ENCODE measurements at regions not wholly inside any gene's neighbourhood (a gene's known extent, or its start where the extent isn't known, plus 50 kb on each side); places are given as distances from the start of the nearest gene placed in this dataset.
A peak's percentile ranks its signal among the peaks of the same experiment; 100 is the strongest.
"Not testable (repeated sequence)": the region's sequence is repeated elsewhere in the genome, so short reads cannot be mapped to it uniquely, and the experiment has no call there.

DNA sequence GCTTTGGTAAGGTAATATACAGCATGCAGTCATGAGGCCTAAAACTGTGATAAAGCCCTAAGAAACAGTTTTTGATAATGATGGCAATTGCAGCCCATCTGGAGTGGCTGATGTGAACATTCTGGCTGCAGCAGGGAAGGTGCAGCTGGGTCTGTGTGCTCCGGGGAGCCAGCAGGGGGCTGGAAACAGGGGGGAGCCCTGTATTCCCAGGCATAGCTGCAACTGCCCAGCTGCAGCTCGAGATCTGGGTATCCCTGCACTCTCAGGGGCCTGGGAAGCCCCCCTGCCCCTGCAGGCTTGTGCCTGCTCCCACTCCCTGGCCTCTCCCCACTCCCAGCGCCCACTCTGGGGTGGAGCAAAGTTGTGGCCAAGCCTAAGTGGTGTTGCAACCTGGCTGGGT is 95.6 kb downstream of the RRAGB start:
- DNase-seq = no peak

DNA sequence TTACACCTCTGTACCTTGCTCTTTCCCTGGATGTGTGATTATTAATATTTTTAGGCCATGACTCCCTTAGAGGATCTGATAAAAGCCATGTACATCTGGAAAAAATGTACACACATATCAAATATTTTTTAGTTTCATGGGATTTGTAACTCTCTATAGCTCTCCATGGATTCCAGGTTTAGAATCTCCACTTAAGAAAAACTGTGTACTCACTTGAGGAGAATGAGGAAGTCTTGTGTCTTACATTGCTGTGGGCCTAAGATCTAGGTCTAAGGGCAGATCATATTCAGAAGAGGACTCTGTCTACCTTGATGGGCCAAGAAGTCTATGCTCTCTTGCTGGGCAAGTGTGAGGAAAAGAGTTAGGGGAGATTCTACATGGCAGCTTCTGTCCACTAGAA is 98.0 kb downstream of the RRAGB start:
- DNase-seq = no peak

DNA sequence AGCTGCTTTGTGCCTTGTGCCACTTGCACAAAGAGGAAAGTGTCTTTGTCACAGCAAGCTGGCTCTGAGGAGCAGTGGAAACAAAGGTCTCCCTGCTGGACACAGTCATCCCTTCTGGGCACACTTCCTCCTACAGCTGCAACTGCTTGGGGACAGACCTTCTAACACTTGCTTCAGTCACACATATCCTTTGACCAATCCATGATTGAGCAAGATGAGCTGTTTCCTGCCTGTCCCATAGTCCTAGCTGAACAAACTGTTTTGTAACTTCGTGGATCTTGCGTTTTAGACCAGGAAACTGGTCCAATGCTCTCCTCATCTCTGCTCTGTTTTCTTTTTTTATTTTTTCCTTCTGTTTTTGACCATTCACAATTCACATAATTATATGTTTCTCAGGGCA is 98.5 kb downstream of the RRAGB start:
- no peak for DNase-seq

DNA sequence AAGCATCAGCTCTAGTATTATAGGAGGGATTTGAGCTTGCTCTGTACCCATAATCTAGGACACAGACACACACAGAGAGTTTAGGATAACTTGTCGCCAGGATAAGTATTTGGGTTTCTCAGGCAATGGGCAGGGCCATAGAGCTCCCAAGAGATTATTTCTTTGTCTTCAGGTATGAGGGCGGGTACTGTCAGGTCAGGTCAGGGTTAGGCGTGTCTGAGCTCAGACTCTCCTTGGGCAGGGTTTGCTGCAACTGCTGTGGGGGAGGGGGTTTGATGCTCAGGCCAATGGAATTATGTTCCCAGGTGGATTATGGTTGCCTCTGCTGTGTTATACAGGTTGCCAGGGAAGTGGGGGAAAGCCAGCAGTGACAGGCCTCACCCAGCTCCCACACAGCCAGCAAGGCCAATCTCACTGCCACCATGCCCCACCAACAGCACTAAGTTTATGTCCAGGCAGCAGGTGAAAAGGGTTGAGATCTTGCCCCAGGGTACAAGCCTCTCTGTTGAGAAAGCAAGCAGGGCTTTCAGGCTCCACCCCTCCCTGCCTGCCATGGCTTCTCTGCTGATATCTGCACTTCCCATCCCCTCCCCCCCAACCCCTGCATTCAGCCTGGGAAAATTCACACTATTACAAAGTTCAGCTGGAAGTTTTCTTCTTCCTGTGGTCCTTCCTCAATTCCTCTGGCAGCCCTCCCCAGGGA is 101.3 kb downstream of the RRAGB start:
- DNase-seq = no peak

DNA sequence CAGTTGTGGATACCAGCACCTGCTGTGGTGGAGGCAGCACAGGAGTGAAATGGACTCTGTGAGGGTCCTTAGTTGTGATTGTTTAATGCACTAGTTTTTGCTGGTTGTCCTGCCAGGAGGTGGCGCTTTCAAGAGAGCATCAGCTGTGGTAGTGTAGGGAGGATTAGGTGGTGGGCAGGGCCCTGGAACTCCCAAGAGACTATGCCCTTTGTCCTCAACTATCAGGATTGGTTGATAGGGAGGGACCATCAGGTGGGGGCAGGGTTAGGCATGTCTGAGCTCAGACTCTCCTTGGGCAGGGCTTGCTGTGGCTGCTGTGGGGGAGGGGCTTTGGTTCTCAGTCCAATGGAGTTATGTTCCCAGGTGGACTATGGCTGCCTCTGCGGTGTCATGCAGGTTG is 121.9 kb downstream of the RRAGB start:
- DNase-seq = no peak

DNA sequence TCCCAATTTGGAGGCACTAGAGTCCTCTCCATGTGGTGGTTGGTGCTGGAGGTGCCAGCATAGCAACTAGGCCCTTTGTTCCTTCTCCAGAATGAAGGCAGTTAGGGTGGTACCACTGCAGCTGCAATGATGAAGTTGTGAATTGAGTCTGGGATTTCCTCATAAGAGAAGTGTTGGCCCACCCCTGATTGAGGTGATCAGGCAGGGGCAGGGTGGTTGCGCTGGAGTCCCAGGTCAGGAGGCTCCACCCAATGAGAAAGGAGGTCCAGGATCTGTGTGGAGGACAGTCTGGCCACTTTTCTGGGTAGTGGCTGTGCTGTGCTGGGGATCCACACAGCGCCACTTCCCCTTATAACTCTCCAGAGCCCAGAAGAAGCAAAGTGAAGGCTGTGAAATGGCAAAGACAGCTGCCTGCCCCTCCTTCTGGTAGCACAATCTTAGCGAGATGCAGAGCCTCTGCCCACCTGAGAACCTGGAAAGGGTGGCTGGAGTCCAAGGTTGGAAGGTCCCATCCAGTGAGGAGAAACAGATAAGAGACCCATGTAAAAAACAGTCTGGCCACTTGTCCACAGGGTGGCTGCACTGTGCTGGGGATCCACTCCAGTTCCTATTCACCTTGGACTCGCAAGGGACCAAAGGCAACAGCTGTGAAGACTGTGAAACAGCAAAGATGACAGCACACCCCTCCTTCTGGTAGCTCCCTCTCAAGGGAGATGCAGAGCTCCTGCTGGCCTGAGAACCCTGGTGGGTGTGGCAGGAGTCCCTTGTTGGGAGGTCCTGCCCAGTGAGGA is 124.6 kb downstream of the RRAGB start:
- no peak for DNase-seq

DNA sequence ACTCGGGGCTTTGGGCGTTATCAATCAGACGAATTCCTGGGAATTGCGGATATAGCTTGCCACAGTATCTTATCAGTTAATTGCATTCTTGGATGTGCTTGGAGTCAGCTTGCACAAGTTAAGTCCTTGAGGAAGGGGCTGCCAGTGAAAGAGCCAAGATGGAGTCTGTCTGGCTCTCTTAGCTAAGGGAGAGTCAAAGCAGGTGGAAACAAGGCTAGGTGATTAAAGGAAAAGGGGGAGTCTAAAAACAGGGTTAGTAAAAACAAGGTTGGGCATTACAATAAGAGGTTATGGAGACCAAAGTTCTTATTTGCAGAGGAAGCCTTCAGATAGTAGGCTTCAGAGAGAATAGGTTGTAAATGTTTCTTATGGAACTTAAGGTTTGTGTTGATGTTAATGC is 149.2 kb downstream of the RRAGB start:
- DNase-seq = not testable (repeated sequence)

DNA sequence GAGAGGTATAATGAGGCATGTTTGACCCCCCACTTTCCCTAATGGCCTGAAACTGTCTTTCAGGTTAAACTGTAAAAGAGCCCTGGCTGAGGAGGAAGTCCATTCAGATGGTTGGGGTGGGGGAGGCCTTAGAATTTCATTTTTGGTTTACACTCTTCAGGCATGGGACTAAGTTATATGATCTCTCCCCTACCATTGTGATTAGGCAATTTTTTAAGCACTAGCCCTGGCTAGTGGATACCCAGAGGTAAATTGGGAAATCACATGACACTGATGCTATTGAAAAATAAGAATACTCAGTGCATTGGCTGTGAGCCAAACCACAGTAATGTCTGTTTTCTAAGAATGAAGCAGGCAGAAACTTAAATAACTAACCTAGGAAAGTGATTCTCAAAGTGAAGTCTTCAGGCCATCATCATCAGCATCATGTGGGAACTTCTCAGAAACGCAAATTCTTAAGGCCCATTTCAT is 149.7 kb downstream of the RRAGB start:
- no peak for DNase-seq

DNA sequence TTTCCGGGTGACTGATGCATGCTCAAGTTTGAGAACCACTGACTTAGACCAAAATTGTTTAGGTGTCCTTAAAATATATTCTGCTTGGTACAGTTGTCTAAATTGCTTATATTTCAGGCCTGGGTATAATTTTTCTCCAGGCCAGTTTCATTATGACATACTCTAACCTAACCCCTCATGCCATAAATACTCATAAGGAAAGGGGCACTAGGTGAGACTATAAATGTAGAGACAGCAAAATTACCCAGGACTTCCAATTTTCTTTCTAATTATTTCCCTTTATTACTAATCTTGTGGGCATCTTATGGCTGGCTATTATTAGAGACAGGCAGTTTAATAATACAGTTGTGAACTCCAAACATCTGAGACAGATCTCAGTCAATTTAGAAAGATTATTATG is 150.2 kb downstream of the RRAGB start:
- DNase-seq = no peak

DNA sequence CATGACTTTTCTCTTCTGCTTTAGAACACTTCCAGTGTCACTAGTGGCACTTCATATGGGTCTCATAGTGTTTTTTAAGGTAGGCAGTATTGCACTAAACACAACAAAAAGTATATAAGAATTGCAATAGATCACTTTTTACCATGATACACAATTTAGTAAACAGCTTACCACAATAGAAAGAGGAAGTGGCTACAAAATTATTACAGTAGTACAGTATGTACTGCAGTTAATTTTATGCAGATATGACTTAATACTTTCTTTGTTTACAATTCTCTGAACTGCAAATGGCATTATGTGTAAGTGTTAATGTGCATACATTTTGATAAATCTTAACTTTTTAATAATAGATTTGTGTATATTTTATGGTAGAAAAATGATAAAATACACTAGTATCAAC is 157.3 kb downstream of the RRAGB start:
- DNase-seq = no peak

DNA sequence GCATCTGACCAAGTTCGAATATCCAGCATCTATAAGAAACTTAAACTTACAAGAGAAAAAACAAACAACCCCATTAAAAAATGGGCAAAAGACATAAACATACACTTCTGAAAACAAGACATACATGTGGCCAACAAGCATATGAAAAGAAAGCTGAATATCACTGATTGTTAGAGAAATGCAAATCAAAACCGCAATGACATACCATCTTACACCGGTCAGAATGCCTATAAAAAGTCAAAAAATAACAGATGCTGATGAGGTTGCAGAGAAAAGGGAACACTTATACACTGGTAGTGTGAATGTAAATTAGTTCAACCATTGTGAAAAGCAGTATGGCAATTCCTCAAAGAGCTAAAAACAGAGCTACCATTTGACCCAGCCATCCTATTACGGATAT is 166.0 kb downstream of the RRAGB start:
- DNase-seq = not testable (repeated sequence)

DNA sequence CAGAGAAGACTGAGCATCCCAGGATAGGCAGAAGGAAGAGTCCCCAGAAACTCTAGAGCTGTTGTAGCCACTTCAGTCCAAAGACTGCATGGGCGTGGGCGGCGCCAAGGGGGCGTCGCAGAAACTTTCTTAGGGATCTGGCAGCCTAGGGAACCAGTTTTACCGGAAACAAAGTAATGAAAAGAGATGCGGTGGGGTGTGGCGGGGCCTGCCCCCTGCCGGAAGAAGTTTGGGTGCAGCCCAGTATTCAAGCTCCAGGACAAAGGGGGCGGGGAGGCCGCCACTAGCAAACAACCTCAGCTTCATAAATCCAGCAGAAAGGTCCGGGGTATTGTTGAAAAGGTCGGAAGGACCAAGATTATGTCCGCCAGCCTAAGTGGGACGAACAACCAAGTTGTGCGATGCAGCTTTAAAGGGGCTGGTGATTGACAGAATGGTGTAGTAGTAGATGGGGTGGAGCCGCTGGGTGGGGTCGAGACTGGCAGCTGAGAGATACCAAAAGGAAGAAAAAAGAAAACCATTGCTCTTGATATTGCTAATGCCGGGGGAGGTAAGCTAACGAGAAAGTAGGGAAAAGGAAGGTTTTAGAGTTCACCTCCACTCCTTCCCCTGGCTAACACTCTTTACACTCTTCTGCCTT is 190.5 kb downstream of the RRAGB start:
- peak; percentile 42 for DNase-seq

DNA sequence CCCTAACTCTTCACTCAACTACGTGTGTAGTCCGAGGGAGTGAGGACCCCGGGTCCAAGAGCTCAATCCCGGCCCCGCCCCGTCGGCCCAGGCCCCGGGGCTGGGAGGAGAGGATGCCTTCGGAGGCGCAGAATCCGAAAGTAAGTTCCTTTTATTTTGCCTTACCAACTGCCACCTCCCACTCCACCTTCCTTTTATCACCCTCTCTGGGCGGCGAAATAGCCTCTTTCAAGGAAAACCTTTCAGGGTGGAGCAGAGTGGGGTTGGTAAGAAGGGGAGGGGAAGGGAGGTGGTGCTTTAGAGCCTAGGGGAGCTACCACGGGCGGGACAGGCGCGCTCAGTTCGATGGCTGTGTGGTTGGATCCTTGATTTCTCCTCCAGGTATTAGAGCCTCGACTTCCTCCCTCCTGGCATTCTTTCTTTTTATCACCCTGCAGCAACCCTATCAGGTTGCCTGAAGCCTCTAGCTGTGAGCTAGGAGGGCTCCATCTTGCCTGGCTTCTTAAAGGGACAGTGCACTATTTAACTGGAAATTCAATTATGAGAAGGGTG is 191.2 kb downstream of the RRAGB start:
- DNase-seq = peak; percentile 1

DNA sequence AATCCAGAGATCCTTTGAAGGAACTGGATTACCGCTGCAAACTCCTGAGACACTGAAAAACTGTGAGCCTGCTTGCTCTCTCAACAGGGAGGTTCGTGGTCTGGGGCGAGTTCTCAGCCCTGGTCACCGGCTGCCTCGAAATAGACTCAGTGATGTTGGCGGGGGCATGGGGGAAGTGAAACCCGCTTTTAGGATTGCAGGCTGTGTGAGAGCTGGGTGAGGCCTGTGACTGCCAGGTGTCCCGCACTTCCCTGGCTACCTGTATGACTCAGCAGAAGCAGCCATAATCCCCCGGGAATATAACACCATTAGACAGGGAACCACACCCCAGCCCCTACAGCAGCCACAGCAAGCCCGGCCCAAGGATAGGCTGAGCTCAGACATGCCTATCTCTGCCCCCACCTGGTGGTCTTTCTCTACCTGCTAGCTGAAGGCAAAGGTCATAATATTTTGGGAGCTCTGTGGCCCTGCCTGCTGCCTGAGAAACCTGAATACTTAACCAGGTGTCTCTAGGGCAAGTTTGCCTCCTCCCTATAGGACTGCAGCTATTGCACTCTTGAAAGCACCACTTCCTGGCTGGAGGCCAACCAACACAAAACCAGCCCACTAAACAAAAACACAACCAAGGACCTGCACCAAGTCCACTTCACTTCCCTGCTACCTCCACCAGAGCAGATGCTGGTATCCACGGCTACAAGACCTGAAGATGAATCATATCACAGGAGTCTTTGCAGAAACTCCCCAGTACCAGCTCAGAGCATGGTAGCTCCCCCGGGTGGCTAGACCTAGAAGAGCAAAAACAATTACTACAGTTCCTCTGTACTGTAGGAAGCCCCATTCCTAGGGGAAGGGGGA is 202.0 kb downstream of the RRAGB start:
- no peak for DNase-seq

DNA sequence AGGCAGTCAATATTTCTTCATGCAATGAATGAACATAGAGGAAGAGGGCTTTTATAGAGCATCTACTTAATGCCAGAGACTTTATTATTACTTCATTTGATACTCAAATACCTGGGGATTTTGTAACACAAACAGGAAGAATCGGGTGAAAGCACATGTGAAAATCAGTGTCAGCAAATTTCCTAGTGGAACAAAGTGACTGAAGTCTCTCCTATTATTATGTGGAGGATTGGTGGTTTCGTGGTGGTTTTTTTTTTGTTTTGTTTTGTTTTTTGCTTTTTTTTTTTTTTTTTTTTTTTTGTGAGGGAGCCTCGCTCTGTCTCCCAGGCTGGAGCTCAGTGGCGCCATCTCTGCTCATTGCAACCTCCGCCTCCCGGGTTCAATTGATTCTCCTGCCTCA is 207.0 kb downstream of the RRAGB start:
- DNase-seq = no peak

DNA sequence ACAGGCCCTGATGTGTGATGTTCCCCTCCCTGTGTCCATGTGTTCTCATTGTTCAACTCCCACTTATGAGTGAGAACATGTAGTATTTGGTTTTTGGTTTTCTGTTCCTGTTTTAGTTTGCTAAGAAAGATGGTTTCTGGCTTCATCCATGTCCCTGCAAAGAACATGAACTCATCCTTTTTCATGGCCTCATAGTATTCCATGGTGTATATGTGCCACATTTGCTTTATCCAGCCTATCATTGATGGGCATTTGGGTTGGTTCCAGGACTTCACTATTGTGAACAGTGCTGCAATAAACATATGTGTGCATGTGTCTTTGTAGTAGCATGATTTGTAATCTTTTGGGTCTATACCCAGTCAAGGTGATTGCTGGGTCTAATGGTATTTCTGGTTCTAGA is 211.0 kb downstream of the RRAGB start:
- not testable (repeated sequence) for DNase-seq
